OCI-LY3 (cell line): ENCODE measurements at regions not wholly inside any gene's neighbourhood (a gene's known extent, or its start where the extent isn't known, plus 50 kb on each side); places are given as distances from the start of the nearest gene placed in this dataset.

ENCODE experiments used
- EZH2phosphoT487 ChIP-seq: fragments of 200-600 bp; shearing (Covaris generic); IDR thresholded peaks from 2 replicates; pipeline ENCODE4 v1.6.1; 2018; ENCODE audit warnings: antibody characterized with exemption, mixed run types, low read depth
- TF ChIP-seq, protein P1 (sequence below): fragments of 200-600, 300-600 bp; sonication (generic); IDR thresholded peaks from 2 replicates; pipeline ENCODE4 v1.5.1; 2014; ENCODE audit warnings: antibody characterized with exemption, low read length, low read depth

- no peak for TF ChIP-seq EZH2phosphoT487
- TF ChIP-seq, protein P1, sequence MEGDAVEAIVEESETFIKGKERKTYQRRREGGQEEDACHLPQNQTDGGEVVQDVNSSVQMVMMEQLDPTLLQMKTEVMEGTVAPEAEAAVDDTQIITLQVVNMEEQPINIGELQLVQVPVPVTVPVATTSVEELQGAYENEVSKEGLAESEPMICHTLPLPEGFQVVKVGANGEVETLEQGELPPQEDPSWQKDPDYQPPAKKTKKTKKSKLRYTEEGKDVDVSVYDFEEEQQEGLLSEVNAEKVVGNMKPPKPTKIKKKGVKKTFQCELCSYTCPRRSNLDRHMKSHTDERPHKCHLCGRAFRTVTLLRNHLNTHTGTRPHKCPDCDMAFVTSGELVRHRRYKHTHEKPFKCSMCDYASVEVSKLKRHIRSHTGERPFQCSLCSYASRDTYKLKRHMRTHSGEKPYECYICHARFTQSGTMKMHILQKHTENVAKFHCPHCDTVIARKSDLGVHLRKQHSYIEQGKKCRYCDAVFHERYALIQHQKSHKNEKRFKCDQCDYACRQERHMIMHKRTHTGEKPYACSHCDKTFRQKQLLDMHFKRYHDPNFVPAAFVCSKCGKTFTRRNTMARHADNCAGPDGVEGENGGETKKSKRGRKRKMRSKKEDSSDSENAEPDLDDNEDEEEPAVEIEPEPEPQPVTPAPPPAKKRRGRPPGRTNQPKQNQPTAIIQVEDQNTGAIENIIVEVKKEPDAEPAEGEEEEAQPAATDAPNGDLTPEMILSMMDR: no peak
Observed at GRCh38 chr14:71607056-71607455, 325.2 kb upstream of the RGS6 start.
